A549 (cell line): ENCODE measurements at regions not wholly inside any gene's neighbourhood (a gene's known extent, or its start where the extent isn't known, plus 50 kb on each side); places are given as distances from the start of the nearest gene placed in this dataset.

Experiments used
- RCOR1 ChIP-seq: fragments of 150-350 bp; IDR thresholded peaks from 2 replicates; pipeline ENCODE4 v1.6.1; 2014; ENCODE audit warnings: antibody characterized with exemption, low read length, low read depth
- SMC3 ChIP-seq: fragments of >200 bp; sonication (Bioruptor Twin); formaldehyde crosslinking; IDR thresholded peaks from 3 replicates; pipeline ENCODE4 v1.6.1; 2018; ENCODE audit warnings: inconsistent platforms
- ZFP36 ChIP-seq: fragments of 450-650 bp; IDR thresholded peaks from 2 replicates; pipeline ENCODE4 v1.6.1; 2014; ENCODE audit warnings: borderline replicate concordance; ENCODE audit not compliant: partially characterized antibody
- TF ChIP-seq, protein P1 (sequence below): fragments of >200 bp; sonication (Bioruptor Twin); formaldehyde crosslinking; IDR thresholded peaks from 3 replicates; pipeline ENCODE4 v1.5.1; 2016
- TF ChIP-seq, protein P2 (sequence below): fragments of 200-600 bp; sonication (generic); IDR thresholded peaks from 2 replicates; pipeline ENCODE4 v1.6.1; 2016; ENCODE audit warnings: antibody characterized with exemption, mild to moderate bottlenecking, moderate library complexity
- TF ChIP-seq, protein P3 (sequence below): fragments of 250-450 bp; sonication (Bioruptor Pico); IDR thresholded peaks from 2 replicates; pipeline ENCODE4 v1.5.0; 2021; ENCODE audit warnings: mild to moderate bottlenecking, moderate library complexity, borderline replicate concordance
- TF ChIP-seq, protein P4 (sequence below): IDR thresholded peaks from 2 replicates; pipeline ENCODE4 v1.6.1; 2012

DNA sequence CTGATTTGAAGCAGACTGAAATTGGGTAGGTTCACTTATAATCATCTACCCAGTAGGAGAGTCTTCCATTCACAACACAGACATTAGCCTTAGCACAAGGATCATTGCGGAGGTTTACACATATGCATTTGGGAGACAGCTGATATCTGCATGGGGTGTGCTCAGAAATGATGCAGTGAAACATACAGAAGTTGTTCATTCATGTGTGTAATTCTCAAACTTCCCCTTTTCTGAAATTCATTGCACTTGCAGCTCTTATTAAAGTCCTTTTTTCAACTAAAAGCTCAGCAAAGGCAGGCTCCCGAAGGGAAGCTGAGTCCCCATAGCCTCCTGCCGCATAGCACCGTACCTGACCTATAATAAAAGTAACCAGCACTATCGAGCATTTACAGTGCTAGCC lies 218.3 kb upstream of the CRY1 start:
- TF ChIP-seq, protein P1, sequence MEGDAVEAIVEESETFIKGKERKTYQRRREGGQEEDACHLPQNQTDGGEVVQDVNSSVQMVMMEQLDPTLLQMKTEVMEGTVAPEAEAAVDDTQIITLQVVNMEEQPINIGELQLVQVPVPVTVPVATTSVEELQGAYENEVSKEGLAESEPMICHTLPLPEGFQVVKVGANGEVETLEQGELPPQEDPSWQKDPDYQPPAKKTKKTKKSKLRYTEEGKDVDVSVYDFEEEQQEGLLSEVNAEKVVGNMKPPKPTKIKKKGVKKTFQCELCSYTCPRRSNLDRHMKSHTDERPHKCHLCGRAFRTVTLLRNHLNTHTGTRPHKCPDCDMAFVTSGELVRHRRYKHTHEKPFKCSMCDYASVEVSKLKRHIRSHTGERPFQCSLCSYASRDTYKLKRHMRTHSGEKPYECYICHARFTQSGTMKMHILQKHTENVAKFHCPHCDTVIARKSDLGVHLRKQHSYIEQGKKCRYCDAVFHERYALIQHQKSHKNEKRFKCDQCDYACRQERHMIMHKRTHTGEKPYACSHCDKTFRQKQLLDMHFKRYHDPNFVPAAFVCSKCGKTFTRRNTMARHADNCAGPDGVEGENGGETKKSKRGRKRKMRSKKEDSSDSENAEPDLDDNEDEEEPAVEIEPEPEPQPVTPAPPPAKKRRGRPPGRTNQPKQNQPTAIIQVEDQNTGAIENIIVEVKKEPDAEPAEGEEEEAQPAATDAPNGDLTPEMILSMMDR, result no peak
- TF ChIP-seq, protein P2, sequence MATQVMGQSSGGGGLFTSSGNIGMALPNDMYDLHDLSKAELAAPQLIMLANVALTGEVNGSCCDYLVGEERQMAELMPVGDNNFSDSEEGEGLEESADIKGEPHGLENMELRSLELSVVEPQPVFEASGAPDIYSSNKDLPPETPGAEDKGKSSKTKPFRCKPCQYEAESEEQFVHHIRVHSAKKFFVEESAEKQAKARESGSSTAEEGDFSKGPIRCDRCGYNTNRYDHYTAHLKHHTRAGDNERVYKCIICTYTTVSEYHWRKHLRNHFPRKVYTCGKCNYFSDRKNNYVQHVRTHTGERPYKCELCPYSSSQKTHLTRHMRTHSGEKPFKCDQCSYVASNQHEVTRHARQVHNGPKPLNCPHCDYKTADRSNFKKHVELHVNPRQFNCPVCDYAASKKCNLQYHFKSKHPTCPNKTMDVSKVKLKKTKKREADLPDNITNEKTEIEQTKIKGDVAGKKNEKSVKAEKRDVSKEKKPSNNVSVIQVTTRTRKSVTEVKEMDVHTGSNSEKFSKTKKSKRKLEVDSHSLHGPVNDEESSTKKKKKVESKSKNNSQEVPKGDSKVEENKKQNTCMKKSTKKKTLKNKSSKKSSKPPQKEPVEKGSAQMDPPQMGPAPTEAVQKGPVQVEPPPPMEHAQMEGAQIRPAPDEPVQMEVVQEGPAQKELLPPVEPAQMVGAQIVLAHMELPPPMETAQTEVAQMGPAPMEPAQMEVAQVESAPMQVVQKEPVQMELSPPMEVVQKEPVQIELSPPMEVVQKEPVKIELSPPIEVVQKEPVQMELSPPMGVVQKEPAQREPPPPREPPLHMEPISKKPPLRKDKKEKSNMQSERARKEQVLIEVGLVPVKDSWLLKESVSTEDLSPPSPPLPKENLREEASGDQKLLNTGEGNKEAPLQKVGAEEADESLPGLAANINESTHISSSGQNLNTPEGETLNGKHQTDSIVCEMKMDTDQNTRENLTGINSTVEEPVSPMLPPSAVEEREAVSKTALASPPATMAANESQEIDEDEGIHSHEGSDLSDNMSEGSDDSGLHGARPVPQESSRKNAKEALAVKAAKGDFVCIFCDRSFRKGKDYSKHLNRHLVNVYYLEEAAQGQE, result no peak
- TF ChIP-seq SMC3 (no peak), RCOR1 (no peak), ZFP36 (no peak)
- TF ChIP-seq, protein P3, sequence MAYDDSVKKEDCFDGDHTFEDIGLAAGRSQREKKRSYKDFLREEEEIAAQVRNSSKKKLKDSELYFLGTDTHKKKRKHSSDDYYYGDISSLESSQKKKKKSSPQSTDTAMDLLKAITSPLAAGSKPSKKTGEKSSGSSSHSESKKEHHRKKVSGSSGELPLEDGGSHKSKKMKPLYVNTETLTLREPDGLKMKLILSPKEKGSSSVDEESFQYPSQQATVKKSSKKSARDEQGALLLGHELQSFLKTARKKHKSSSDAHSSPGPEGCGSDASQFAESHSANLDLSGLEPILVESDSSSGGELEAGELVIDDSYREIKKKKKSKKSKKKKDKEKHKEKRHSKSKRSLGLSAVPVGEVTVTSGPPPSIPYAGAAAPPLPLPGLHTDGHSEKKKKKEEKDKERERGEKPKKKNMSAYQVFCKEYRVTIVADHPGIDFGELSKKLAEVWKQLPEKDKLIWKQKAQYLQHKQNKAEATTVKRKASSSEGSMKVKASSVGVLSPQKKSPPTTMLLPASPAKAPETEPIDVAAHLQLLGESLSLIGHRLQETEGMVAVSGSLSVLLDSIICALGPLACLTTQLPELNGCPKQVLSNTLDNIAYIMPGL (CRISPR knock-in tag), result no peak
- TF ChIP-seq, protein P4, sequence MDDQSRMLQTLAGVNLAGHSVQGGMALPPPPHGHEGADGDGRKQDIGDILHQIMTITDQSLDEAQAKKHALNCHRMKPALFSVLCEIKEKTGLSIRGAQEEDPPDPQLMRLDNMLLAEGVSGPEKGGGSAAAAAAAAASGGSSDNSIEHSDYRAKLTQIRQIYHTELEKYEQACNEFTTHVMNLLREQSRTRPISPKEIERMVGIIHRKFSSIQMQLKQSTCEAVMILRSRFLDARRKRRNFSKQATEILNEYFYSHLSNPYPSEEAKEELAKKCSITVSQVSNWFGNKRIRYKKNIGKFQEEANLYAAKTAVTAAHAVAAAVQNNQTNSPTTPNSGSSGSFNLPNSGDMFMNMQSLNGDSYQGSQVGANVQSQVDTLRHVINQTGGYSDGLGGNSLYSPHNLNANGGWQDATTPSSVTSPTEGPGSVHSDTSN, result no peak
